Hepatocyte (in vitro differentiated cells): ENCODE measurements at regions not wholly inside any gene's neighbourhood (a gene's known extent, or its start where the extent isn't known, plus 50 kb on each side); places are given as distances from the start of the nearest gene placed in this dataset.

Experiments
- CTCF ChIP-seq: fragments of 200-600 bp; sonication (generic); IDR thresholded peaks from 2 replicates; pipeline ENCODE4 v1.5.1; 2016; ENCODE audit warnings: antibody characterized with exemption, mild to moderate bottlenecking; ENCODE audit not compliant: poor library complexity
- EZH2phosphoT487 ChIP-seq: fragments of 200-600 bp; sonication (generic); IDR thresholded peaks from one replicate; pipeline ENCODE4 v1.6.1; 2018; ENCODE audit warnings: antibody characterized with exemption, mild to moderate bottlenecking, low read depth, moderate library complexity; ENCODE audit not compliant: unreplicated experiment, severe bottlenecking

- no peak for TF ChIP-seq CTCF
- no peak for TF ChIP-seq EZH2phosphoT487
Measured at GRCh38 chr15:58277333-58277732, 139.2 kb downstream of the AQP9 start.
